H9 (cell line): ENCODE measurements at regions not wholly inside any gene's neighbourhood (a gene's known extent, or its start where the extent isn't known, plus 50 kb on each side); places are given as distances from the start of the nearest gene placed in this dataset.

ENCODE experiments used
- DNase-seq: peaks from one replicate; pipeline ENCODE4 v3.0.0-alpha.2; 2017
- H2AFZ ChIP-seq: one replicate; pipeline ENCODE4 v1.6.1; 2013; ENCODE audit warnings: mild to moderate bottlenecking, low read length, control low read depth, moderate library complexity
- H2AK5ac ChIP-seq: 2 replicates; pipeline ENCODE4 v1.6.1; 2013; ENCODE audit warnings: low read length, control low read depth, mixed read lengths; ENCODE audit not compliant: insufficient read length
- H2BK120ac ChIP-seq: one replicate; pipeline ENCODE4 v1.6.1; 2013; ENCODE audit warnings: low read depth, mild to moderate bottlenecking, low read length, control low read depth, inconsistent platforms; ENCODE audit not compliant: poor library complexity, severe bottlenecking
- H2BK12ac ChIP-seq: 2 replicates; pipeline ENCODE4 v1.6.1; 2013; ENCODE audit warnings: low read length, control low read depth, mixed read lengths, low read depth; ENCODE audit not compliant: insufficient read length
- H2BK15ac ChIP-seq: 2 replicates; pipeline ENCODE4 v1.6.1; 2013; ENCODE audit warnings: low read depth, low read length, control low read depth
- H2BK20ac ChIP-seq: one replicate; pipeline ENCODE4 v1.6.1; 2013; ENCODE audit warnings: low read depth, mild to moderate bottlenecking, low read length, control low read depth, inconsistent platforms; ENCODE audit not compliant: poor library complexity, severe bottlenecking
- H2BK5ac ChIP-seq: 2 replicates; pipeline ENCODE4 v1.6.1; 2013; ENCODE audit warnings: low read length, control low read depth, mixed read lengths; ENCODE audit not compliant: insufficient read length
- H3K14ac ChIP-seq: 2 replicates; pipeline ENCODE4 v1.6.1; 2013; ENCODE audit warnings: low read length, control low read depth; ENCODE audit not compliant: insufficient read depth
- H3K18ac ChIP-seq: 2 replicates; pipeline ENCODE4 v1.6.1; 2013; ENCODE audit warnings: low read depth, mild to moderate bottlenecking, mixed read lengths, low read length, control low read depth; ENCODE audit not compliant: insufficient read length
- H3K23ac ChIP-seq: 2 replicates; pipeline ENCODE4 v1.6.1; 2013; ENCODE audit warnings: low read length, control low read depth, mixed read lengths, low read depth; ENCODE audit not compliant: insufficient read length
- H3K23me2 ChIP-seq: 2 replicates; pipeline ENCODE4 v1.6.1; 2013; ENCODE audit warnings: low read depth, mild to moderate bottlenecking, mixed read lengths, low read length, control low read depth; ENCODE audit not compliant: insufficient read length, poor library complexity, severe bottlenecking
- H3K27ac ChIP-seq: 2 replicates; pipeline ENCODE4 v1.5.1; 2013; ENCODE audit warnings: low read length, control low read depth, mixed read lengths, low read depth; ENCODE audit not compliant: insufficient read length
- H3K27me3 ChIP-seq: 2 replicates; pipeline ENCODE4 v1.6.1; 2013; ENCODE audit warnings: low read length, control low read depth, inconsistent platforms; ENCODE audit not compliant: insufficient read depth
- H3K4ac ChIP-seq: 2 replicates; pipeline ENCODE4 v1.6.1; 2013; ENCODE audit warnings: low read depth, mild to moderate bottlenecking, control low read depth, inconsistent platforms, low read length, moderate library complexity
- H3K4me1 ChIP-seq: 2 replicates; pipeline ENCODE4 v1.6.1; 2013; ENCODE audit warnings: low read length, control low read depth, inconsistent platforms; ENCODE audit not compliant: insufficient read depth
- H3K4me2 ChIP-seq: 2 replicates; pipeline ENCODE4 v1.6.1; 2013; ENCODE audit warnings: low read length, control low read depth, mixed read lengths; ENCODE audit not compliant: insufficient read length, insufficient read depth
- H3K56ac ChIP-seq: 2 replicates; pipeline ENCODE4 v1.6.1; 2013; ENCODE audit warnings: low read depth, mild to moderate bottlenecking, mixed read lengths, low read length, control low read depth; ENCODE audit not compliant: insufficient read length
- H3K79me1 ChIP-seq: 2 replicates; pipeline ENCODE4 v1.6.1; 2013; ENCODE audit warnings: low read depth, mild to moderate bottlenecking, moderate library complexity, low read length, control low read depth, inconsistent platforms; ENCODE audit not compliant: insufficient read depth, poor library complexity, severe bottlenecking
- H3K79me2 ChIP-seq: 2 replicates; pipeline ENCODE4 v1.6.1; 2013; ENCODE audit warnings: low read length, control low read depth, inconsistent platforms; ENCODE audit not compliant: insufficient read depth
- H3K9ac ChIP-seq: 2 replicates; pipeline ENCODE4 v1.6.1; 2013; ENCODE audit warnings: low read length, control low read depth, mixed read lengths; ENCODE audit not compliant: insufficient read length; ENCODE audit errors: extremely low read depth
- H3K9me3 ChIP-seq: one replicate; pipeline ENCODE4 v1.6.1; 2013; ENCODE audit warnings: low read depth, low read length, inconsistent platforms; ENCODE audit not compliant: control insufficient read depth
- H3T11ph ChIP-seq: one replicate; pipeline ENCODE4 v1.6.1; 2013; ENCODE audit warnings: mild to moderate bottlenecking, low read length, control low read depth, inconsistent platforms
- H4K20me1 ChIP-seq: one replicate; pipeline ENCODE4 v1.6.1; 2013; ENCODE audit not compliant: control insufficient read depth, insufficient read length, insufficient read depth
- H4K5ac ChIP-seq: 2 replicates; pipeline ENCODE4 v1.6.1; 2013; ENCODE audit warnings: low read depth, mild to moderate bottlenecking, mixed read lengths, low read length, control low read depth; ENCODE audit not compliant: insufficient read length
- H4K8ac ChIP-seq: replicated peaks from 2 replicates; pipeline ENCODE4 v1.6.1; 2013; ENCODE audit warnings: low read length, control low read depth, mixed read lengths, low read depth; ENCODE audit not compliant: insufficient read length
- H4K91ac ChIP-seq: 2 replicates; pipeline ENCODE4 v1.6.1; 2013; ENCODE audit warnings: low read depth, mild to moderate bottlenecking, moderate library complexity, mixed read lengths, low read length, control low read depth; ENCODE audit not compliant: insufficient read length
- H3K27ac Mint-ChIP-seq, 3 experiments: 2 replicates in 2 of 3; 3 replicates in 1 of 3; pipeline ENCODE4 v1.8.0; 2020 to 2021; ENCODE audit warnings: mixed read lengths in 3 of 3, mild to moderate bottlenecking in 1 of 3, moderate library complexity in 1 of 3
- H3K27me3 Mint-ChIP-seq: 2 replicates; pipeline ENCODE4 v1.8.0; 2021; ENCODE audit warnings: low read depth, mild to moderate bottlenecking, moderate library complexity, mixed read lengths
- H3K36me3 Mint-ChIP-seq, 3 experiments: 2 replicates in 2 of 3; 3 replicates in 1 of 3; pipeline ENCODE4 v1.8.0; 2020 to 2021; ENCODE audit warnings: low read depth in 3 of 3, mixed read lengths in 3 of 3; ENCODE audit not compliant: insufficient read depth in 1 of 3
- H3K4me1 Mint-ChIP-seq, 2 experiments: 2 replicates each; pipeline ENCODE4 v1.8.0; 2020; ENCODE audit warnings: mixed read lengths in 2 of 2
- H3K4me3 Mint-ChIP-seq, 2 experiments: 2 replicates in 1 of 2; 3 replicates in 1 of 2; pipeline ENCODE4 v1.8.0; 2020 to 2021; ENCODE audit warnings: mild to moderate bottlenecking in 2 of 2, mixed read lengths in 2 of 2, moderate library complexity in 1 of 2
- H3K9me3 Mint-ChIP-seq, 2 experiments: 2 replicates in 1 of 2; 3 replicates in 1 of 2; pipeline ENCODE4 v1.8.0; 2020; ENCODE audit warnings: mild to moderate bottlenecking in 2 of 2, mixed read lengths in 2 of 2, moderate library complexity in 1 of 2
- WGBS: extraction: QIAGEN DNeasy Blood & Tissue Kit; methylation state at CpG from one replicate; pipeline ENCODE4 v1.1.7; 2013; ENCODE audit warnings: missing lambda C conversion rate, low lambda C conversion rate, mixed read lengths; ENCODE audit not compliant: insufficient read length; ENCODE audit errors: extremely low coverage; 5-methylcytosine and 5-hydroxymethylcytosine counted together
- TF ChIP-seq, protein P1 (sequence below): fragments of 200-600 bp; sonication (generic); conservative IDR thresholded peaks from 3 replicates; pipeline ENCODE4 v1.8.0; 2021; ENCODE audit warnings: antibody characterized with exemption, mild to moderate bottlenecking

DNA sequence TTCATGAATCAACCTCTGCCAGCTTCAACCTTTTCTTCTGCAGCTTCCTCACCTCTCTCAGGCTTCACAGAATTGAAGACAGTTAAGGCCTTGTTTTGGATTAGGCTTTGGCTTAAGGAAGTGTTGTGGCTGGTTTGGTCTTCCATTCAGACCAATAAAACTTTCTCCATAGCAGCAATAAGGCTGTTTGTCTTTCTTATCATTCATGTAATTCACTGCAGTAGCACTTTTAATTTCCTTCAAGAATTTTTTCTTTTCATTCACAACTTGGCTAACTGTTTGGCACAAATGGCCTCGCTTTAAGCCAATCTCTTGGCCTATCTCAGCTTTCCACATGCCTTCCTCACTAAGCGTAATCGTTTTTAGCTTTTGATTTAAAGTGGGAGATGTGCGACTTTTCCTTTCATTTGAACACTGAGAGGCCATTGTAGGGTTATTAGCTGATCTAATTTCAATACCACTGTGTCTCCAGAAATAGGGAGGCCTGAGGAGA, 229.5 kb downstream of the IPO8 start:
- Mint-ChIP-seq H3K9me3 (peaks cover 14 to 19% of the 10 kb centered on the region in 2 experiments), H3K27ac (no peak overlapping the region), H3K4me1 (peaks cover 4 to 8% of the 10 kb centered on the region in 2 experiments; a peak in 3 of 4 replicates), H3K4me3 (no peak overlapping the region), H3K36me3 (peaks cover 3 to 16% (median 10%) of the 10 kb centered on the region in 3 experiments), H3K27me3 (no peaks in the 10 kb centered on the region)
- no peak overlapping the region for H3T11ph ChIP-seq
- H3K9me3 ChIP-seq: no peaks in the 10 kb centered on the region
- H3K27ac ChIP-seq: no peak overlapping the region
- no peak overlapping the region for H2AK5ac ChIP-seq
- no peak overlapping the region for H4K91ac ChIP-seq
- no peaks in the 10 kb centered on the region for H3K79me1 ChIP-seq
- H3K23me2 ChIP-seq: no peaks in the 10 kb centered on the region
- H3K4me2 ChIP-seq: no peak overlapping the region
- no peak for DNase-seq
- no peak overlapping the region for H2BK20ac ChIP-seq
- H3K79me2 ChIP-seq: no peaks in the 10 kb centered on the region
- H3K27me3 ChIP-seq: no peaks in the 10 kb centered on the region
- H3K23ac ChIP-seq: no peak overlapping the region
- H2BK120ac ChIP-seq: no peak overlapping the region
- H2AFZ ChIP-seq: no peak overlapping the region
- no peak overlapping the region for H4K8ac ChIP-seq
- no peak overlapping the region for H2BK12ac ChIP-seq
- no peak overlapping the region for H2BK15ac ChIP-seq
- no peaks in the 10 kb centered on the region for H4K20me1 ChIP-seq
- TF ChIP-seq, protein P1, sequence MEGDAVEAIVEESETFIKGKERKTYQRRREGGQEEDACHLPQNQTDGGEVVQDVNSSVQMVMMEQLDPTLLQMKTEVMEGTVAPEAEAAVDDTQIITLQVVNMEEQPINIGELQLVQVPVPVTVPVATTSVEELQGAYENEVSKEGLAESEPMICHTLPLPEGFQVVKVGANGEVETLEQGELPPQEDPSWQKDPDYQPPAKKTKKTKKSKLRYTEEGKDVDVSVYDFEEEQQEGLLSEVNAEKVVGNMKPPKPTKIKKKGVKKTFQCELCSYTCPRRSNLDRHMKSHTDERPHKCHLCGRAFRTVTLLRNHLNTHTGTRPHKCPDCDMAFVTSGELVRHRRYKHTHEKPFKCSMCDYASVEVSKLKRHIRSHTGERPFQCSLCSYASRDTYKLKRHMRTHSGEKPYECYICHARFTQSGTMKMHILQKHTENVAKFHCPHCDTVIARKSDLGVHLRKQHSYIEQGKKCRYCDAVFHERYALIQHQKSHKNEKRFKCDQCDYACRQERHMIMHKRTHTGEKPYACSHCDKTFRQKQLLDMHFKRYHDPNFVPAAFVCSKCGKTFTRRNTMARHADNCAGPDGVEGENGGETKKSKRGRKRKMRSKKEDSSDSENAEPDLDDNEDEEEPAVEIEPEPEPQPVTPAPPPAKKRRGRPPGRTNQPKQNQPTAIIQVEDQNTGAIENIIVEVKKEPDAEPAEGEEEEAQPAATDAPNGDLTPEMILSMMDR: no peak
- H3K9ac ChIP-seq: no peak overlapping the region
- H3K18ac ChIP-seq: no peak overlapping the region
- WGBS: no CpG with 5 or more reads among the region's 4 CpGs
- no peak overlapping the region for H3K56ac ChIP-seq
- H3K14ac ChIP-seq: no peak overlapping the region
- H2BK5ac ChIP-seq: no peak overlapping the region
- H3K4ac ChIP-seq: no peak overlapping the region
- H4K5ac ChIP-seq: no peak overlapping the region
- no peaks in the 10 kb centered on the region for H3K4me1 ChIP-seq
